ENCODE measurements at regions not wholly inside any gene's neighbourhood (a gene's known extent, or its start where the extent isn't known, plus 50 kb on each side); places are given as distances from the start of the nearest gene placed in this dataset.

- TF ChIP-seq, protein P1, sequence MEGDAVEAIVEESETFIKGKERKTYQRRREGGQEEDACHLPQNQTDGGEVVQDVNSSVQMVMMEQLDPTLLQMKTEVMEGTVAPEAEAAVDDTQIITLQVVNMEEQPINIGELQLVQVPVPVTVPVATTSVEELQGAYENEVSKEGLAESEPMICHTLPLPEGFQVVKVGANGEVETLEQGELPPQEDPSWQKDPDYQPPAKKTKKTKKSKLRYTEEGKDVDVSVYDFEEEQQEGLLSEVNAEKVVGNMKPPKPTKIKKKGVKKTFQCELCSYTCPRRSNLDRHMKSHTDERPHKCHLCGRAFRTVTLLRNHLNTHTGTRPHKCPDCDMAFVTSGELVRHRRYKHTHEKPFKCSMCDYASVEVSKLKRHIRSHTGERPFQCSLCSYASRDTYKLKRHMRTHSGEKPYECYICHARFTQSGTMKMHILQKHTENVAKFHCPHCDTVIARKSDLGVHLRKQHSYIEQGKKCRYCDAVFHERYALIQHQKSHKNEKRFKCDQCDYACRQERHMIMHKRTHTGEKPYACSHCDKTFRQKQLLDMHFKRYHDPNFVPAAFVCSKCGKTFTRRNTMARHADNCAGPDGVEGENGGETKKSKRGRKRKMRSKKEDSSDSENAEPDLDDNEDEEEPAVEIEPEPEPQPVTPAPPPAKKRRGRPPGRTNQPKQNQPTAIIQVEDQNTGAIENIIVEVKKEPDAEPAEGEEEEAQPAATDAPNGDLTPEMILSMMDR (IDR thresholded peaks at IDR 0.05): no peak
- no peak for TF ChIP-seq EZH2 (IDR thresholded peaks at IDR 0.05; ENCODE audit: borderline replicate concordance, insufficient read depth, low read depth, low read length, poor library complexity, severe bottlenecking)
These were observed 378.6 kb downstream of the RPS6KC1 start for GRCh38 chr1:213429642-213430041.

All from B cell (primary cell).